Neural progenitor cell (in vitro differentiated cells): ENCODE measurements at regions not wholly inside any gene's neighbourhood (a gene's known extent, or its start where the extent isn't known, plus 50 kb on each side); places are given as distances from the start of the nearest gene placed in this dataset. TPM values are rescaled to one million over a fixed set of nuclear protein-coding genes. Genes with fewer than 3 reads are reported as not detected.

Experiments used
- DNase-seq: peaks from one replicate; pipeline ENCODE4 v3.0.0-alpha.2; 2016; ENCODE audit warnings: low spot score
- H2AFZ ChIP-seq: fragments of 200-600 bp; sonication (generic); replicated peaks from 2 replicates; pipeline ENCODE4 v1.6.1; 2016; ENCODE audit warnings: antibody characterized with exemption
- H3F3A ChIP-seq: fragments of 200-600 bp; sonication (generic); 2 replicates; pipeline ENCODE4 v1.6.1; 2016; ENCODE audit warnings: antibody characterized with exemption, low read depth
- H3K27ac ChIP-seq: fragments of 200-600 bp; sonication (generic); 2 replicates; pipeline ENCODE4 v1.5.1; 2016; ENCODE audit warnings: mild to moderate bottlenecking
- H3K27me3 ChIP-seq: fragments of 200-600 bp; sonication (generic); 2 replicates; pipeline ENCODE4 v1.6.1; 2016; ENCODE audit warnings: mild to moderate bottlenecking, moderate library complexity
- H3K36me3 ChIP-seq: fragments of 200-600 bp; sonication (generic); 2 replicates; pipeline ENCODE4 v1.5.1; 2016
- H3K4me1 ChIP-seq: fragments of 200-600 bp; sonication (generic); 2 replicates; pipeline ENCODE4 v1.6.1; 2016; ENCODE audit warnings: mixed run types
- H3K4me2 ChIP-seq: fragments of 200-600 bp; sonication (generic); 2 replicates; pipeline ENCODE4 v1.6.1; 2016
- H3K4me3 ChIP-seq: fragments of 200-600 bp; sonication (generic); 2 replicates; pipeline ENCODE4 v1.5.1; 2016
- H3K79me2 ChIP-seq: fragments of 200-600 bp; sonication (generic); 2 replicates; pipeline ENCODE4 v1.6.1; 2016; ENCODE audit warnings: low read depth
- H3K9ac ChIP-seq: fragments of 200-600 bp; sonication (generic); 2 replicates; pipeline ENCODE4 v1.6.1; 2016
- H3K9me3 ChIP-seq: fragments of 200-600 bp; sonication (generic); 2 replicates; pipeline ENCODE4 v1.5.1; 2016; ENCODE audit warnings: low read depth
- H4K20me1 ChIP-seq: fragments of 200-600 bp; sonication (generic); 2 replicates; pipeline ENCODE4 v1.6.1; 2016; ENCODE audit warnings: low read depth
- H3K27ac Mint-ChIP-seq: 3 replicates; pipeline ENCODE4 v1.8.0; 2021; ENCODE audit warnings: mixed read lengths
- H3K27me3 Mint-ChIP-seq: 2 replicates; pipeline ENCODE4 v1.8.0; 2022; ENCODE audit warnings: low read depth, mild to moderate bottlenecking, inconsistent platforms, moderate library complexity, mixed read lengths; ENCODE audit not compliant: insufficient read depth
- H3K36me3 Mint-ChIP-seq: 3 replicates; pipeline ENCODE4 v1.8.0; 2021; ENCODE audit warnings: mixed read lengths
- H3K4me1 Mint-ChIP-seq: 3 replicates; pipeline ENCODE4 v1.8.0; 2021; ENCODE audit warnings: mixed read lengths
- H3K4me3 Mint-ChIP-seq: 3 replicates; pipeline ENCODE4 v1.8.0; 2021; ENCODE audit warnings: mild to moderate bottlenecking, moderate library complexity, mixed read lengths
- H3K9me3 Mint-ChIP-seq: 3 replicates; pipeline ENCODE4 v1.8.0; 2020; ENCODE audit warnings: mixed read lengths
- CTCF ChIP-seq: fragments of 200-600 bp; sonication (generic); IDR thresholded peaks from 2 replicates; pipeline ENCODE4 v1.5.1; 2017; ENCODE audit warnings: antibody characterized with exemption, mild to moderate bottlenecking
- EZH2 ChIP-seq: fragments of 200-600 bp; sonication (generic); IDR thresholded peaks from 2 replicates; pipeline ENCODE4 v1.6.1; 2017; ENCODE audit warnings: antibody characterized with exemption, mild to moderate bottlenecking, moderate library complexity
- EZH2phosphoT487 ChIP-seq: fragments of 200-600 bp; sonication (generic); IDR thresholded peaks from 2 replicates; pipeline ENCODE4 v1.6.1; 2017; ENCODE audit warnings: antibody characterized with exemption
- small RNA-seq: library from RNA; depleted of rRNA; stranded (forward); fragments of <200 nt; gene quantifications from one replicate; pipeline ENCODE3, GENCODE V24; 2015

- H3K9ac ChIP-seq = no peak overlapping the region
- peaks cover 5% of the 10 kb centered on the region for H3K36me3 Mint-ChIP-seq
- no peak for DNase-seq
- no peaks in the 10 kb centered on the region for H3K79me2 ChIP-seq
- H3K27ac Mint-ChIP-seq = no peak overlapping the region
- H2AFZ ChIP-seq = no peak overlapping the region
- H3K27me3 Mint-ChIP-seq = peaks cover 16% of the 10 kb centered on the region
- H3K4me1 ChIP-seq = peaks cover 10% of the 10 kb centered on the region
- no peaks in the 10 kb centered on the region for H3K9me3 ChIP-seq
- no peak overlapping the region for H3K27ac ChIP-seq
- H3F3A ChIP-seq = peaks cover 4% of the 10 kb centered on the region
- no peak overlapping the region for H3K4me3 Mint-ChIP-seq
- peaks cover 8% of the 10 kb centered on the region for H3K4me1 Mint-ChIP-seq
- no peak overlapping the region for H3K4me2 ChIP-seq
- H3K9me3 Mint-ChIP-seq = peaks cover 15% of the 10 kb centered on the region
- TF ChIP-seq CTCF (no peak), EZH2phosphoT487 (no peak), EZH2 (no peak)
- H3K4me3 ChIP-seq = no peak overlapping the region
- H3K27me3 ChIP-seq = peaks cover 38% of the 10 kb centered on the region
- H4K20me1 ChIP-seq = peaks cover 5% of the 10 kb centered on the region
- no peaks in the 10 kb centered on the region for H3K36me3 ChIP-seq
Measured at GRCh38 chr2:157927155-157927554, 51.0 kb upstream of the ACVR1 start.

Small RNA genes lying in the stretch of these regions (small RNA-seq; reads per million reads assigned to genes)
- gene RNU6-932P = not detected
